ENCODE measurements at regions not wholly inside any gene's neighbourhood (a gene's known extent, or its start where the extent isn't known, plus 50 kb on each side); places are given as distances from the start of the nearest gene placed in this dataset.
A peak's percentile ranks its signal among the peaks of the same experiment; 100 is the strongest.

DNA sequence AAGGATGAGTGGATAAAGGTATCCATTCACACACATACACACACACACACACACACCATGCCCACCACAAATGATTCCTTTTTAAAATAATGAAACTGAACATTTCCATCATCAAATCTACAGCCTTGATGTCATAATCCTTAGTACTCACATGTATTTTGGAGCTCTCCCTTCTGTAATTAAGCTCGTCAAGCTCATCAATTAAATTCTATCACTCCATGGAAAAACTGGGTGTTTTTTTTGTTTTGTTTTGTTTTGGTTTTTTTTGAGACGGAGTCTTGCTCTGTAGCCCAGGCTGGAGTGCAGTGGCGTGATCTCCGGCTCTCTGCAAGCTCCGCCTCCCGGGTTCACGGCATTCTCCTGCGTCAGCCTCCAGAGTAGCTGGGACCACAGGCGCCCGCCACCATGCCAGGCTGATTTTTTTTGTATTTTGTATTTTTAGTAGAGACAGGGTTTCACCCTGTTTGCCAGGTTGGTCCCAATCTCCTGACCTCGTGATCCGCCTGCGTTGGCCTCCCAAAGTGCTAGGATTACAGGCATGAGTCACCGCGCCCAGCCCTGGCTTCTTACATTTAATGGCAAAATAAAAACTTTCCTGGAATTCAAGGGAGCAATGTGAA lies 78.6 kb upstream of the RGPD4 start (continued):
- peak in 2 of 3 experiments; percentile 18 to 66 for TF ChIP-seq YY1 (IDR thresholded peaks at IDR 0.05; ENCODE audit: borderline replicate concordance in 1 of 3, control insufficient read depth in 1 of 3, extremely low read depth in 1 of 3, insufficient read depth in 3 of 3, insufficient read length in 1 of 3, insufficient replicate concordance in 2 of 3, low read depth in 1 of 3, low read length in 2 of 3)
- no peak for TF ChIP-seq TAF9B (IDR thresholded peaks at IDR 0.05; ENCODE audit: partially characterized antibody)
- TF ChIP-seq ZNF133 (CRISPR knock-in tag; IDR thresholded peaks at IDR 0.05), result no peak
- TF ChIP-seq, protein P1, sequence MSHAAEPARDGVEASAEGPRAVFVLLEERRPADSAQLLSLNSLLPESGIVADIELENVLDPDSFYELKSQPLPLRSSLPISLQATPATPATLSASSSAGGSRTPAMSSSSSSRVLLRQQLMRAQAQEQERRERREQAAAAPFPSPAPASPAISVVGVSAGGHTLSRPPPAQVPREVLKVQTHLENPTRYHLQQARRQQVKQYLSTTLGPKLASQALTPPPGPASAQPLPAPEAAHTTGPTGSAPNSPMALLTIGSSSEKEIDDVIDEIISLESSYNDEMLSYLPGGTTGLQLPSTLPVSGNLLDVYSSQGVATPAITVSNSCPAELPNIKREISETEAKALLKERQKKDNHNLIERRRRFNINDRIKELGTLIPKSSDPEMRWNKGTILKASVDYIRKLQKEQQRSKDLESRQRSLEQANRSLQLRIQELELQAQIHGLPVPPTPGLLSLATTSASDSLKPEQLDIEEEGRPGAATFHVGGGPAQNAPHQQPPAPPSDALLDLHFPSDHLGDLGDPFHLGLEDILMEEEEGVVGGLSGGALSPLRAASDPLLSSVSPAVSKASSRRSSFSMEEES (CRISPR knock-in tag; IDR thresholded peaks at IDR 0.05), result peak; percentile 49
- TF ChIP-seq ZNF830 (CRISPR knock-in tag; IDR thresholded peaks at IDR 0.05), result no peak
- no peak for TF ChIP-seq ESRRB (CRISPR knock-in tag; IDR thresholded peaks at IDR 0.05; ENCODE audit: borderline replicate concordance)
- TF ChIP-seq, protein P2, sequence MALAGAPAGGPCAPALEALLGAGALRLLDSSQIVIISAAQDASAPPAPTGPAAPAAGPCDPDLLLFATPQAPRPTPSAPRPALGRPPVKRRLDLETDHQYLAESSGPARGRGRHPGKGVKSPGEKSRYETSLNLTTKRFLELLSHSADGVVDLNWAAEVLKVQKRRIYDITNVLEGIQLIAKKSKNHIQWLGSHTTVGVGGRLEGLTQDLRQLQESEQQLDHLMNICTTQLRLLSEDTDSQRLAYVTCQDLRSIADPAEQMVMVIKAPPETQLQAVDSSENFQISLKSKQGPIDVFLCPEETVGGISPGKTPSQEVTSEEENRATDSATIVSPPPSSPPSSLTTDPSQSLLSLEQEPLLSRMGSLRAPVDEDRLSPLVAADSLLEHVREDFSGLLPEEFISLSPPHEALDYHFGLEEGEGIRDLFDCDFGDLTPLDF (CRISPR knock-in tag; IDR thresholded peaks at IDR 0.05), result no peak
- TF ChIP-seq ZZZ3 (IDR thresholded peaks at IDR 0.05), result no peak
- TF ChIP-seq, protein P3, sequence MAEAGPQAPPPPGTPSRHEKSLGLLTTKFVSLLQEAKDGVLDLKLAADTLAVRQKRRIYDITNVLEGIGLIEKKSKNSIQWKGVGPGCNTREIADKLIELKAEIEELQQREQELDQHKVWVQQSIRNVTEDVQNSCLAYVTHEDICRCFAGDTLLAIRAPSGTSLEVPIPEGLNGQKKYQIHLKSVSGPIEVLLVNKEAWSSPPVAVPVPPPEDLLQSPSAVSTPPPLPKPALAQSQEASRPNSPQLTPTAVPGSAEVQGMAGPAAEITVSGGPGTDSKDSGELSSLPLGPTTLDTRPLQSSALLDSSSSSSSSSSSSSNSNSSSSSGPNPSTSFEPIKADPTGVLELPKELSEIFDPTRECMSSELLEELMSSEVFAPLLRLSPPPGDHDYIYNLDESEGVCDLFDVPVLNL (CRISPR knock-in tag; IDR thresholded peaks at IDR 0.05; ENCODE audit: low read depth), result no peak
- no peak for TF ChIP-seq HNRNPL (IDR thresholded peaks at IDR 0.05; ENCODE audit: low read depth, low read length)
- no peak for TF ChIP-seq SAFB2 (IDR thresholded peaks at IDR 0.05; ENCODE audit: borderline replicate concordance, low read depth, low read length, severe bottlenecking)
- TF ChIP-seq, protein P4, sequence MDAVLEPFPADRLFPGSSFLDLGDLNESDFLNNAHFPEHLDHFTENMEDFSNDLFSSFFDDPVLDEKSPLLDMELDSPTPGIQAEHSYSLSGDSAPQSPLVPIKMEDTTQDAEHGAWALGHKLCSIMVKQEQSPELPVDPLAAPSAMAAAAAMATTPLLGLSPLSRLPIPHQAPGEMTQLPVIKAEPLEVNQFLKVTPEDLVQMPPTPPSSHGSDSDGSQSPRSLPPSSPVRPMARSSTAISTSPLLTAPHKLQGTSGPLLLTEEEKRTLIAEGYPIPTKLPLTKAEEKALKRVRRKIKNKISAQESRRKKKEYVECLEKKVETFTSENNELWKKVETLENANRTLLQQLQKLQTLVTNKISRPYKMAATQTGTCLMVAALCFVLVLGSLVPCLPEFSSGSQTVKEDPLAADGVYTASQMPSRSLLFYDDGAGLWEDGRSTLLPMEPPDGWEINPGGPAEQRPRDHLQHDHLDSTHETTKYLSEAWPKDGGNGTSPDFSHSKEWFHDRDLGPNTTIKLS (IDR thresholded peaks at IDR 0.05; ENCODE audit: borderline replicate concordance, low read depth), result no peak
- no peak for TF ChIP-seq LARP7 (IDR thresholded peaks at IDR 0.05)
- peak; percentile 89 for TF ChIP-seq CREM (IDR thresholded peaks at IDR 0.05; ENCODE audit: low read depth)
- no peak for TF ChIP-seq CHD4 (IDR thresholded peaks at IDR 0.05; ENCODE audit: insufficient read depth, insufficient replicate concordance, low read depth, low read length, poor library complexity, severe bottlenecking)
- no peak for TF ChIP-seq EHMT2 (IDR thresholded peaks at IDR 0.05)
- TF ChIP-seq HDAC1 (IDR thresholded peaks at IDR 0.05), result 0 out of 4 replicates have a peak, but pooled peaks of 1 of the 2 experiments have one; percentile 8
- TF ChIP-seq ZNF589 (CRISPR knock-in tag; IDR thresholded peaks at IDR 0.05; ENCODE audit: low read depth), result 0 out of 2 replicates have a peak, but pooled peaks have one; percentile 42
- TF ChIP-seq NR2C2 (CRISPR knock-in tag; IDR thresholded peaks at IDR 0.05), result no peak
- TF ChIP-seq NR2C2 (tag; IDR thresholded peaks at IDR 0.05), result peak; percentile 51; the same call in 1 of the 2 replicates
- peak; percentile 93 for TF ChIP-seq MTA1 (IDR thresholded peaks at IDR 0.05; ENCODE audit: borderline replicate concordance)

Data from K562 (cell line).